Liver (tissue), 8 donors: ENCODE measurements at regions not wholly inside any gene's neighbourhood (a gene's known extent, or its start where the extent isn't known, plus 50 kb on each side); places are given as distances from the start of the nearest gene placed in this dataset.

ENCODE experiments used
- DNase-seq: peaks from one replicate; pipeline ENCODE4 v3.0.0-alpha.2; 2017; ENCODE audit warnings: low spot score
- H3K27ac ChIP-seq, 2 donors: one replicate each; pipeline ENCODE4 v1.7.0; 2013; ENCODE audit warnings: inconsistent platforms in 2 of 2, low read length in 2 of 2, control low read depth in 1 of 2, low read depth in 1 of 2, mild to moderate bottlenecking in 1 of 2
- H3K27me3 ChIP-seq, 4 donors: one replicate each; pipeline versions ENCODE4 v1.6.1 to v1.7.0; 2013; ENCODE audit warnings: low read length in 3 of 4, inconsistent platforms in 1 of 4, mild to moderate bottlenecking in 1 of 4, moderate library complexity in 1 of 4; ENCODE audit not compliant: control insufficient read depth in 4 of 4, insufficient read depth in 4 of 4
- H3K36me3 ChIP-seq, 4 donors: one replicate each; pipeline versions ENCODE4 v1.6.1 to v1.7.0; 2013; ENCODE audit warnings: low read length in 3 of 4, mild to moderate bottlenecking in 3 of 4, low read depth in 1 of 4, moderate library complexity in 1 of 4; ENCODE audit not compliant: control insufficient read depth in 4 of 4, insufficient read depth in 3 of 4
- H3K4me1 ChIP-seq, 4 donors: one replicate each; pipeline versions ENCODE4 v1.6.1 to v1.7.0; 2013; ENCODE audit warnings: low read length in 3 of 4, mild to moderate bottlenecking in 3 of 4, moderate library complexity in 1 of 4; ENCODE audit not compliant: control insufficient read depth in 4 of 4, insufficient read depth in 4 of 4
- H3K4me3 ChIP-seq, 3 donors: one replicate each; pipeline versions ENCODE4 v1.6.1 to v1.7.0; 2013; ENCODE audit warnings: low read length in 3 of 3, control low read depth in 1 of 3, low read depth in 1 of 3, mild to moderate bottlenecking in 1 of 3
- H3K9ac ChIP-seq, 2 donors: one replicate each; pipeline ENCODE4 v1.7.0; 2013; ENCODE audit warnings: low read length in 2 of 2, mild to moderate bottlenecking in 2 of 2, moderate library complexity in 2 of 2, control low read depth in 1 of 2, low read depth in 1 of 2
- H3K9me3 ChIP-seq, 4 donors: one replicate each; pipeline versions ENCODE4 v1.6.1 to v1.7.0; 2013; ENCODE audit warnings: low read length in 3 of 4; ENCODE audit not compliant: control insufficient read depth in 4 of 4
- EGR1 ChIP-seq, 2 donors: IDR thresholded peaks; 2 replicates each; pipeline ENCODE4 v1.6.1; 2016 to 2018; ENCODE audit warnings: antibody characterized with exemption in 2 of 2, low read depth in 2 of 2
- FOXA1 ChIP-seq: IDR thresholded peaks from 2 replicates; pipeline ENCODE4 v1.6.1; 2016; ENCODE audit warnings: antibody characterized with exemption
- FOXA2 ChIP-seq: IDR thresholded peaks from 2 replicates; pipeline ENCODE4 v1.6.1; 2016; ENCODE audit warnings: antibody characterized with exemption
- GABPA ChIP-seq, 2 donors: IDR thresholded peaks in 1 of 2; conservative IDR thresholded peaks in 1 of 2; 2 replicates each; pipeline ENCODE4 v1.6.1; 2016; ENCODE audit warnings: antibody characterized with exemption in 2 of 2, mild to moderate bottlenecking in 1 of 2, moderate library complexity in 1 of 2
- HNF4A ChIP-seq, 2 donors: conservative IDR thresholded peaks; 2 replicates each; pipeline ENCODE4 v1.6.1; 2016; ENCODE audit warnings: antibody characterized with exemption in 2 of 2, mild to moderate bottlenecking in 2 of 2
- HNF4G ChIP-seq: IDR thresholded peaks from 2 replicates; pipeline ENCODE4 v1.6.1; 2016; ENCODE audit warnings: antibody characterized with exemption
- JUND ChIP-seq, 2 donors: IDR thresholded peaks; 2 replicates each; pipeline ENCODE4 v1.6.1; 2016; ENCODE audit warnings: antibody characterized with exemption in 2 of 2
- NR2F2 ChIP-seq: IDR thresholded peaks from 2 replicates; pipeline ENCODE4 v1.6.1; 2016; ENCODE audit warnings: antibody characterized with exemption
- RAD21 ChIP-seq, 2 donors: IDR thresholded peaks; 2 replicates each; pipeline ENCODE4 v1.6.1; 2016; ENCODE audit warnings: antibody characterized with exemption in 2 of 2, mild to moderate bottlenecking in 2 of 2
- REST ChIP-seq: IDR thresholded peaks from 2 replicates; pipeline ENCODE4 v1.6.1; 2016; ENCODE audit warnings: antibody characterized with exemption, mild to moderate bottlenecking
- RXRA ChIP-seq, 2 donors: IDR thresholded peaks; 2 replicates each; pipeline ENCODE4 v1.6.1; 2017 to 2018; ENCODE audit warnings: antibody characterized with exemption in 2 of 2, mild to moderate bottlenecking in 1 of 2
- SP1 ChIP-seq: IDR thresholded peaks from 2 replicates; pipeline ENCODE4 v1.6.1; 2018; ENCODE audit warnings: antibody characterized with exemption, mild to moderate bottlenecking
- TAF1 ChIP-seq: conservative IDR thresholded peaks from 2 replicates; pipeline ENCODE4 v1.6.1; 2016; ENCODE audit warnings: antibody characterized with exemption, mild to moderate bottlenecking
- YY1 ChIP-seq: IDR thresholded peaks from 2 replicates; pipeline ENCODE4 v1.6.1; 2016; ENCODE audit warnings: antibody characterized with exemption, mild to moderate bottlenecking
- WGBS: extraction: QIAGEN DNeasy Blood & Tissue Kit; methylation state at CpG from one replicate; pipeline ENCODE4 v1.1.7; 2013; 5-methylcytosine and 5-hydroxymethylcytosine counted together
- TF ChIP-seq, protein P1 (sequence below): IDR thresholded peaks from 2 replicates; pipeline ENCODE4 v1.6.1; 2016; ENCODE audit warnings: antibody characterized with exemption
- TF ChIP-seq, protein P2 (sequence below): fragments of 150-350 bp; IDR thresholded peaks from 2 replicates; pipeline ENCODE4 v1.5.1; 2017; ENCODE audit warnings: improper control_type of control experiment, low read depth, low read length; ENCODE audit not compliant: missing input control
- TF ChIP-seq, protein P3 (sequence below): IDR thresholded peaks from 2 replicates; pipeline ENCODE4 v1.6.1; 2016; ENCODE audit warnings: antibody characterized with exemption
- TF ChIP-seq, protein P4 (sequence below): IDR thresholded peaks from 2 replicates; pipeline ENCODE4 v1.6.1; 2016; ENCODE audit warnings: antibody characterized with exemption
- donor health status: healthy.
- donor health status: healthy.
- donor health status: healthy.
- donor health status: healthy.
- donor health status: healthy.

DNA sequence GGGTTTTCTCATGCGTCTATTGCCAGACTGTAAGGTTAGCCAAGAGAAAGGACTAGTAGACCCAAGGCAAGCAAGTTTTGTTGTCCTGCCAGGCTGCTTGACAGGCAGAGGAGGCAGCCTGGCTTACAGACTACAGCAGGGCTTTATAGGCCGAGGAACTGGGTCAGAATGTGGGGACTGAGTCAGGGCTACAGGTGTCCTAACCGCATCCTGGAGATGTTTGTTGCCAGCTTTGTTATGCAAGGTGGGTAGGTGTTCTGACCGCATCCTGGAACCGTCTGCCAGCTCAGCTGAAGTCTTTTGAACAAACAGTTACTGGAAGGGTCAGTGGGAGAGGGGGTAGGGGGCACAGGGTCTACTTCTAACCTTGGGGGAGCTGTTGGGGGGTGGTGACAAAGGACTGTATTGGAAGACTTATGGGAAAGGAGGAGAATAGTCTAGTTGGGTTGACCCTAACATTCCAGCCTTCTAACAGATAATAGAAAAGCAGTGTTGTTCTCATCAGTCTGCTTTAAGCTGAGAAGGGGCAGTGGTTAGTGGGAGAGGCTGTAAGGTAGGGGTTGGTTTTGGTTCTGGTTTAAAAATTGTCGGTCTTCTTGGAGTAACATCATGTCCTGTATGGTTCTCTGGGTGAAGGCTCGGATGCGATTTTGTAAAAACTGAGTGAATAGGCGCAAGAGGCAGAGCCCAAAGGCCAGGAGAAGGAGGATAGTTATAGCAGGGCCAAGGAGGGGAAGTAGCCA, 913.8 kb upstream of the SLITRK5 start:
- TF ChIP-seq, protein P1, sequence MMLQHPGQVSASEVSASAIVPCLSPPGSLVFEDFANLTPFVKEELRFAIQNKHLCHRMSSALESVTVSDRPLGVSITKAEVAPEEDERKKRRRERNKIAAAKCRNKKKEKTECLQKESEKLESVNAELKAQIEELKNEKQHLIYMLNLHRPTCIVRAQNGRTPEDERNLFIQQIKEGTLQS = no peak
- no peak for TF ChIP-seq EGR1 (IDR thresholded peaks at IDR 0.05; ENCODE audit: low read depth in 2 of 2)
- no peak for TF ChIP-seq SP1
- no peak for TF ChIP-seq HNF4A (conservative IDR thresholded peaks at IDR 0.05)
- TF ChIP-seq TAF1 = no peak
- H3K4me1 ChIP-seq = no peaks in the 10 kb centered on the region
- H3K27ac ChIP-seq = no peak overlapping the region
- DNase-seq = no peak
- no peak overlapping the region for H3K9ac ChIP-seq
- no peaks in the 10 kb centered on the region for H3K27me3 ChIP-seq
- H3K4me3 ChIP-seq = no peak overlapping the region
- peaks cover 0 to 2% (median 0%) of the 10 kb centered on the region in 4 donors for H3K9me3 ChIP-seq
- H3K36me3 ChIP-seq = no peaks in the 10 kb centered on the region
- WGBS = 69% methylated on average over 9 of the region's 9 CpGs

- WGBS = 91% methylated on average over 4 of the region's 4 CpGs
- Histone ChIP-seq H3K9me3 (peaks cover 0 to 2% (median 0%) of the 10 kb centered on the region in 4 donors), H3K27me3 (no peaks in the 10 kb centered on the region), H3K27ac (no peak overlapping the region), H3K9ac (no peak overlapping the region), H3K4me1 (no peaks in the 10 kb centered on the region), H3K4me3 (no peak overlapping the region), H3K36me3 (no peaks in the 10 kb centered on the region)
- DNase-seq = no peak
- TF ChIP-seq NR2F2 (no peak), TAF1 (no peak), SP1 (no peak), FOXA2 (no peak), GABPA (IDR thresholded peaks at IDR 0.05 in 1 of 2, conservative IDR thresholded peaks at IDR 0.05 in 1 of 2) (no peak), REST (no peak), RAD21 (IDR thresholded peaks at IDR 0.05) (no peak), HNF4G (no peak), EGR1 (IDR thresholded peaks at IDR 0.05; ENCODE audit: low read depth in 2 of 2) (no peak), RXRA (IDR thresholded peaks at IDR 0.05) (no peak), FOXA1 (no peak), JUND (IDR thresholded peaks at IDR 0.05) (no peak), YY1 (no peak), HNF4A (conservative IDR thresholded peaks at IDR 0.05) (no peak)
- TF ChIP-seq, protein P2, sequence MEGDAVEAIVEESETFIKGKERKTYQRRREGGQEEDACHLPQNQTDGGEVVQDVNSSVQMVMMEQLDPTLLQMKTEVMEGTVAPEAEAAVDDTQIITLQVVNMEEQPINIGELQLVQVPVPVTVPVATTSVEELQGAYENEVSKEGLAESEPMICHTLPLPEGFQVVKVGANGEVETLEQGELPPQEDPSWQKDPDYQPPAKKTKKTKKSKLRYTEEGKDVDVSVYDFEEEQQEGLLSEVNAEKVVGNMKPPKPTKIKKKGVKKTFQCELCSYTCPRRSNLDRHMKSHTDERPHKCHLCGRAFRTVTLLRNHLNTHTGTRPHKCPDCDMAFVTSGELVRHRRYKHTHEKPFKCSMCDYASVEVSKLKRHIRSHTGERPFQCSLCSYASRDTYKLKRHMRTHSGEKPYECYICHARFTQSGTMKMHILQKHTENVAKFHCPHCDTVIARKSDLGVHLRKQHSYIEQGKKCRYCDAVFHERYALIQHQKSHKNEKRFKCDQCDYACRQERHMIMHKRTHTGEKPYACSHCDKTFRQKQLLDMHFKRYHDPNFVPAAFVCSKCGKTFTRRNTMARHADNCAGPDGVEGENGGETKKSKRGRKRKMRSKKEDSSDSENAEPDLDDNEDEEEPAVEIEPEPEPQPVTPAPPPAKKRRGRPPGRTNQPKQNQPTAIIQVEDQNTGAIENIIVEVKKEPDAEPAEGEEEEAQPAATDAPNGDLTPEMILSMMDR = no peak
- TF ChIP-seq, protein P3, sequence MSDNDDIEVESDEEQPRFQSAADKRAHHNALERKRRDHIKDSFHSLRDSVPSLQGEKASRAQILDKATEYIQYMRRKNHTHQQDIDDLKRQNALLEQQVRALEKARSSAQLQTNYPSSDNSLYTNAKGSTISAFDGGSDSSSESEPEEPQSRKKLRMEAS = no peak
- TF ChIP-seq, protein P4, sequence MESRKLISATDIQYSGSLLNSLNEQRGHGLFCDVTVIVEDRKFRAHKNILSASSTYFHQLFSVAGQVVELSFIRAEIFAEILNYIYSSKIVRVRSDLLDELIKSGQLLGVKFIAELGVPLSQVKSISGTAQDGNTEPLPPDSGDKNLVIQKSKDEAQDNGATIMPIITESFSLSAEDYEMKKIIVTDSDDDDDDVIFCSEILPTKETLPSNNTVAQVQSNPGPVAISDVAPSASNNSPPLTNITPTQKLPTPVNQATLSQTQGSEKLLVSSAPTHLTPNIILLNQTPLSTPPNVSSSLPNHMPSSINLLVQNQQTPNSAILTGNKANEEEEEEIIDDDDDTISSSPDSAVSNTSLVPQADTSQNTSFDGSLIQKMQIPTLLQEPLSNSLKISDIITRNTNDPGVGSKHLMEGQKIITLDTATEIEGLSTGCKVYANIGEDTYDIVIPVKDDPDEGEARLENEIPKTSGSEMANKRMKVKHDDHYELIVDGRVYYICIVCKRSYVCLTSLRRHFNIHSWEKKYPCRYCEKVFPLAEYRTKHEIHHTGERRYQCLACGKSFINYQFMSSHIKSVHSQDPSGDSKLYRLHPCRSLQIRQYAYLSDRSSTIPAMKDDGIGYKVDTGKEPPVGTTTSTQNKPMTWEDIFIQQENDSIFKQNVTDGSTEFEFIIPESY = no peak
- TF ChIP-seq, protein P1 = no peak
These were observed 913.1 kb upstream of the SLITRK5 start for GRCh38 chr13:86758116-86758515.
